Trophoblast cell (in vitro differentiated cells and primary cell): ENCODE measurements at regions not wholly inside any gene's neighbourhood (a gene's known extent, or its start where the extent isn't known, plus 50 kb on each side); places are given as distances from the start of the nearest gene placed in this dataset.

ENCODE experiments used
- DNase-seq, 2 donors: peaks; one replicate each; pipeline ENCODE4 v3.0.0-alpha.2; 2016
- H2AFZ ChIP-seq: 2 replicates; pipeline ENCODE4 v1.6.1; 2013; ENCODE audit warnings: low read length, moderate library complexity, mild to moderate bottlenecking; ENCODE audit not compliant: insufficient read depth, poor library complexity
- H2AK5ac ChIP-seq: 2 replicates; pipeline ENCODE4 v1.6.1; 2013; ENCODE audit warnings: mild to moderate bottlenecking, low read length
- H2BK120ac ChIP-seq: 2 replicates; pipeline ENCODE4 v1.6.1; 2013; ENCODE audit warnings: low read length, mild to moderate bottlenecking, moderate library complexity; ENCODE audit not compliant: insufficient read depth, poor library complexity
- H2BK12ac ChIP-seq: 2 replicates; pipeline ENCODE4 v1.6.1; 2013; ENCODE audit warnings: mild to moderate bottlenecking, low read length, moderate library complexity
- H2BK5ac ChIP-seq: 2 replicates; pipeline ENCODE4 v1.6.1; 2013; ENCODE audit warnings: low read length, low read depth, moderate library complexity, mild to moderate bottlenecking; ENCODE audit not compliant: poor library complexity
- H3K14ac ChIP-seq: 2 replicates; pipeline ENCODE4 v1.6.1; 2013; ENCODE audit warnings: mild to moderate bottlenecking, low read length
- H3K18ac ChIP-seq: 2 replicates; pipeline ENCODE4 v1.6.1; 2013; ENCODE audit warnings: mild to moderate bottlenecking, low read length
- H3K23ac ChIP-seq: 2 replicates; pipeline ENCODE4 v1.6.1; 2013; ENCODE audit warnings: low read length
- H3K27ac ChIP-seq: 2 replicates; pipeline ENCODE4 v1.5.1; 2013; ENCODE audit warnings: low read depth, mild to moderate bottlenecking, inconsistent platforms, low read length, moderate library complexity
- H3K27me3 ChIP-seq: 2 replicates; pipeline ENCODE4 v1.6.1; 2013; ENCODE audit warnings: inconsistent platforms, mild to moderate bottlenecking, low read length, moderate library complexity; ENCODE audit not compliant: insufficient read depth
- H3K36me3 ChIP-seq, 2 experiments: 1 replicate in 1 of 2; 2 replicates in 1 of 2; pipeline ENCODE4 v1.6.1; 2013; ENCODE audit warnings: low read length in 2 of 2, mild to moderate bottlenecking in 2 of 2, moderate library complexity in 1 of 2; ENCODE audit not compliant: insufficient read depth in 2 of 2, control insufficient read depth in 1 of 2
- H3K4ac ChIP-seq: 2 replicates; pipeline ENCODE4 v1.6.1; 2013; ENCODE audit warnings: low read depth, mild to moderate bottlenecking, low read length, moderate library complexity
- H3K4me1 ChIP-seq, 2 experiments: 1 replicate in 1 of 2; 2 replicates in 1 of 2; pipeline ENCODE4 v1.6.1; 2013; ENCODE audit warnings: low read length in 2 of 2, mild to moderate bottlenecking in 2 of 2, moderate library complexity in 1 of 2; ENCODE audit not compliant: insufficient read depth in 2 of 2, control insufficient read depth in 1 of 2
- H3K4me2 ChIP-seq: 2 replicates; pipeline ENCODE4 v1.6.1; 2013; ENCODE audit warnings: inconsistent platforms, mild to moderate bottlenecking, low read length, moderate library complexity
- H3K4me3 ChIP-seq: 2 replicates; pipeline ENCODE4 v1.5.1; 2013; ENCODE audit warnings: mild to moderate bottlenecking, low read depth, low read length, inconsistent platforms
- H3K79me1 ChIP-seq: one replicate; pipeline ENCODE4 v1.6.1; 2013; ENCODE audit warnings: low read length
- H3K79me2 ChIP-seq: 2 replicates; pipeline ENCODE4 v1.6.1; 2013; ENCODE audit warnings: low read length, mild to moderate bottlenecking; ENCODE audit not compliant: control insufficient read depth, insufficient read depth, poor library complexity
- H3K9ac ChIP-seq: 2 replicates; pipeline ENCODE4 v1.6.1; 2013; ENCODE audit warnings: mild to moderate bottlenecking, low read length
- H3K9me3 ChIP-seq: 2 replicates; pipeline ENCODE4 v1.6.1; 2013; ENCODE audit warnings: low read depth, mild to moderate bottlenecking, control low read depth, inconsistent platforms, low read length; ENCODE audit not compliant: insufficient read depth
- H4K12ac ChIP-seq: 2 replicates; pipeline ENCODE4 v1.6.1; 2013; ENCODE audit warnings: low read depth, mild to moderate bottlenecking, low read length, moderate library complexity
- H4K8ac ChIP-seq: 2 replicates; pipeline ENCODE4 v1.6.1; 2013; ENCODE audit warnings: low read depth, mild to moderate bottlenecking, low read length, moderate library complexity
- H4K91ac ChIP-seq: one replicate; pipeline ENCODE4 v1.6.1; 2013; ENCODE audit warnings: low read depth, mild to moderate bottlenecking, low read length, moderate library complexity
- WGBS: extraction: QIAGEN DNeasy Blood & Tissue Kit; methylation state at CpG from one replicate; pipeline ENCODE4 v1.1.7; 2013; ENCODE audit warnings: missing lambda C conversion rate; ENCODE audit not compliant: insufficient read length, insufficient coverage; ENCODE audit errors: extremely low coverage; 5-methylcytosine and 5-hydroxymethylcytosine counted together

- no peak for DNase-seq
- Histone ChIP-seq H2BK120ac (no peak overlapping the region), H2BK5ac (no peak overlapping the region), H2AFZ (no peak overlapping the region), H3K36me3 (no peaks in the 10 kb centered on the region), H3K9me3 (no peaks in the 10 kb centered on the region), H3K14ac (no peak overlapping the region), H3K4me3 (no peak overlapping the region), H3K79me1 (no peaks in the 10 kb centered on the region), H4K91ac (no peak overlapping the region), H3K4me1 (no peaks in the 10 kb centered on the region), H3K9ac (no peak overlapping the region), H3K4me2 (no peak overlapping the region), H4K12ac (no peak overlapping the region), H3K4ac (no peak overlapping the region), H2BK12ac (no peak overlapping the region), H2AK5ac (no peak overlapping the region), H3K79me2 (no peaks in the 10 kb centered on the region), H3K27me3 (no peaks in the 10 kb centered on the region), H3K23ac (no peak overlapping the region), H4K8ac (no peak overlapping the region), H3K27ac (no peak overlapping the region), H3K18ac (no peak overlapping the region)
Measured at GRCh38 chr2:151028691-151029176, 232.9 kb downstream of the RBM43 start.

- WGBS: no CpG with 5 or more reads among the region's 6 CpGs
- Histone ChIP-seq H2BK12ac (no peak overlapping the region), H3K4me2 (no peak overlapping the region), H2BK5ac (no peak overlapping the region), H3K14ac (no peak overlapping the region), H2BK120ac (no peak overlapping the region), H2AFZ (no peak overlapping the region), H3K4me3 (no peak overlapping the region), H3K79me1 (no peaks in the 10 kb centered on the region), H4K8ac (no peak overlapping the region), H4K91ac (no peak overlapping the region), H4K12ac (no peak overlapping the region), H3K9ac (no peak overlapping the region), H3K23ac (no peak overlapping the region), H3K27ac (no peak overlapping the region), H3K4me1 (no peaks in the 10 kb centered on the region), H3K4ac (no peak overlapping the region), H3K18ac (no peak overlapping the region), H2AK5ac (no peak overlapping the region), H3K27me3 (no peaks in the 10 kb centered on the region), H3K79me2 (no peaks in the 10 kb centered on the region), H3K36me3 (no peaks in the 10 kb centered on the region), H3K9me3 (no peaks in the 10 kb centered on the region)
- DNase-seq: no peak
Measured at GRCh38 chr2:151027151-151027550, 234.5 kb downstream of the RBM43 start.

GRCh38 chr2:151025816-151026215 lies 235.8 kb downstream of the RBM43 start:
- Histone ChIP-seq H4K12ac (no peak overlapping the region), H4K91ac (no peak overlapping the region), H3K27ac (no peak overlapping the region), H3K4me2 (no peak overlapping the region), H2AFZ (no peak overlapping the region), H3K23ac (no peak overlapping the region), H3K79me2 (no peaks in the 10 kb centered on the region), H2AK5ac (no peak overlapping the region), H4K8ac (no peak overlapping the region), H3K9me3 (no peaks in the 10 kb centered on the region), H3K4ac (no peak overlapping the region), H2BK5ac (no peak overlapping the region), H3K27me3 (no peaks in the 10 kb centered on the region), H3K4me1 (no peaks in the 10 kb centered on the region), H3K18ac (no peak overlapping the region), H2BK12ac (no peak overlapping the region), H3K79me1 (no peaks in the 10 kb centered on the region), H3K9ac (no peak overlapping the region), H2BK120ac (no peak overlapping the region), H3K4me3 (no peak overlapping the region), H3K14ac (no peak overlapping the region), H3K36me3 (no peaks in the 10 kb centered on the region)
- WGBS: no CpG with 5 or more reads among the region's 1 CpG
- DNase-seq: no peak

GRCh38 chr2:151024696-151025251 lies 236.9 kb downstream of the RBM43 start:
- Histone ChIP-seq H2AK5ac (no peak overlapping the region), H3K36me3 (no peaks in the 10 kb centered on the region)
- no CpG with 5 or more reads among the region's 4 CpGs for WGBS

More at GRCh38 chr2:151024696-151025251, 236.9 kb downstream of the RBM43 start:
- H2BK12ac ChIP-seq: no peak overlapping the region
- no peak overlapping the region for H3K18ac ChIP-seq
- no peak overlapping the region for H4K8ac ChIP-seq
- no peak overlapping the region for H3K4me3 ChIP-seq
- no peak overlapping the region for H4K12ac ChIP-seq
- H3K4ac ChIP-seq: no peak overlapping the region
- H3K4me2 ChIP-seq: no peak overlapping the region
- H3K9ac ChIP-seq: no peak overlapping the region
- H3K14ac ChIP-seq: no peak overlapping the region
- no peak overlapping the region for H3K23ac ChIP-seq
- H3K27me3 ChIP-seq: no peaks in the 10 kb centered on the region
- no peak overlapping the region for H2BK5ac ChIP-seq
- H3K79me2 ChIP-seq: no peaks in the 10 kb centered on the region
- no peak overlapping the region for H4K91ac ChIP-seq
- H3K9me3 ChIP-seq: no peaks in the 10 kb centered on the region
- H3K27ac ChIP-seq: no peak overlapping the region
- H2BK120ac ChIP-seq: no peak overlapping the region
- no peaks in the 10 kb centered on the region for H3K79me1 ChIP-seq
- no peak for DNase-seq
- H3K4me1 ChIP-seq: no peaks in the 10 kb centered on the region
- no peak overlapping the region for H2AFZ ChIP-seq
